NB4 (cell line): ENCODE measurements at regions not wholly inside any gene's neighbourhood (a gene's known extent, or its start where the extent isn't known, plus 50 kb on each side); places are given as distances from the start of the nearest gene placed in this dataset.

Experiments used
- MAX ChIP-seq: IDR thresholded peaks from 2 replicates; pipeline ENCODE4 v1.6.1; 2011; ENCODE audit warnings: low read depth, low read length
- MYC ChIP-seq: IDR thresholded peaks from 2 replicates; pipeline ENCODE4 v1.6.1; 2011; ENCODE audit warnings: low read depth, low read length
- POLR2A ChIP-seq: IDR thresholded peaks from 2 replicates; pipeline ENCODE4 v1.6.1; 2011; ENCODE audit warnings: mild to moderate bottlenecking; ENCODE audit not compliant: insufficient read length; ENCODE audit errors: extremely low read depth
- TF ChIP-seq, protein P1 (sequence below): IDR thresholded peaks from one replicate; pipeline ENCODE4 v1.5.1; 2012; ENCODE audit warnings: low read depth, low read length

DNA sequence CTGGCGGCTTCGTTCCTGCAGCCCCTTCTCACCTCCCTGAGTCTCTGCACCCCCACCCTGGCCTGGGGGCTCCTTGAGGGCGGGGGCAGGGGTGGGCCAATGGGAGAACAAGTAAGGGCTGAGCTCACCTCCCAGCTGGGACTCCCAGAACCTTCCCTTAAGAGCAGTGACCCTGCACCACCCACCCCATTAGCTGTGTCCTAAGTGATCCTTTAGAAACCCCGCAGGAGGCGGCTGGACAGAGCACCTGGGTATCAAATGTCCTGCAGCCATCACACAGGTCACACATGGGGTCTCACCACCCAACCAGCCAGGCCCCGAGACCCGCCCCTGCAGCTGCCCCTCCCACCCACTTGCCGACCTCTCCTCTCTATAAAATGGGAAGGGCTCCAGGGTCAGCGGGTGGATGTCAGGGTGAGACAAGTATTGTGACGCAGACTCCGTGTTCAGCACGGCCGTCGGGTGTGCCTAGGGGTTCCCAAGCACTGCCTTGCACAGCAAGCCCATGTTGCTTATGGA is 151.2 kb upstream of the C14orf180 start:
- TF ChIP-seq, protein P1, sequence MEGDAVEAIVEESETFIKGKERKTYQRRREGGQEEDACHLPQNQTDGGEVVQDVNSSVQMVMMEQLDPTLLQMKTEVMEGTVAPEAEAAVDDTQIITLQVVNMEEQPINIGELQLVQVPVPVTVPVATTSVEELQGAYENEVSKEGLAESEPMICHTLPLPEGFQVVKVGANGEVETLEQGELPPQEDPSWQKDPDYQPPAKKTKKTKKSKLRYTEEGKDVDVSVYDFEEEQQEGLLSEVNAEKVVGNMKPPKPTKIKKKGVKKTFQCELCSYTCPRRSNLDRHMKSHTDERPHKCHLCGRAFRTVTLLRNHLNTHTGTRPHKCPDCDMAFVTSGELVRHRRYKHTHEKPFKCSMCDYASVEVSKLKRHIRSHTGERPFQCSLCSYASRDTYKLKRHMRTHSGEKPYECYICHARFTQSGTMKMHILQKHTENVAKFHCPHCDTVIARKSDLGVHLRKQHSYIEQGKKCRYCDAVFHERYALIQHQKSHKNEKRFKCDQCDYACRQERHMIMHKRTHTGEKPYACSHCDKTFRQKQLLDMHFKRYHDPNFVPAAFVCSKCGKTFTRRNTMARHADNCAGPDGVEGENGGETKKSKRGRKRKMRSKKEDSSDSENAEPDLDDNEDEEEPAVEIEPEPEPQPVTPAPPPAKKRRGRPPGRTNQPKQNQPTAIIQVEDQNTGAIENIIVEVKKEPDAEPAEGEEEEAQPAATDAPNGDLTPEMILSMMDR = no peak
- TF ChIP-seq POLR2A (no peak), MAX (no peak), MYC (no peak)
